Thymus (tissue), 11 donors: ENCODE measurements at regions not wholly inside any gene's neighbourhood (a gene's known extent, or its start where the extent isn't known, plus 50 kb on each side); places are given as distances from the start of the nearest gene placed in this dataset.

Experiments
- DNase-seq, 9 donors: peaks; one replicate each; pipeline ENCODE4 v3.0.0-alpha.2; 2013; ENCODE audit warnings: low spot score in 9 of 9, low read depth in 6 of 9, missing footprints in 1 of 9
- H3K27ac ChIP-seq, 2 donors: one replicate each; pipeline ENCODE4 v1.5.1; 2013; ENCODE audit warnings: control low read depth in 1 of 2, low read depth in 1 of 2, low read length in 1 of 2, mild to moderate bottlenecking in 1 of 2, moderate library complexity in 1 of 2
- H3K27me3 ChIP-seq, 2 donors: one replicate each; pipeline ENCODE4 v1.5.1; 2013; ENCODE audit warnings: low read length in 1 of 2; ENCODE audit not compliant: control insufficient read depth in 2 of 2, insufficient read depth in 1 of 2
- H3K36me3 ChIP-seq, 2 donors: one replicate each; pipeline ENCODE4 v1.5.1; 2013; ENCODE audit warnings: low read length in 1 of 2, mild to moderate bottlenecking in 1 of 2, moderate library complexity in 1 of 2; ENCODE audit not compliant: control insufficient read depth in 2 of 2, insufficient read depth in 2 of 2
- H3K4me1 ChIP-seq, 2 donors: one replicate each; pipeline ENCODE4 v1.5.1; 2013; ENCODE audit warnings: low read length in 2 of 2; ENCODE audit not compliant: control insufficient read depth in 2 of 2, insufficient read depth in 2 of 2
- H3K4me3 ChIP-seq, 2 donors: one replicate each; pipeline ENCODE4 v1.5.1; 2013; ENCODE audit warnings: low read length in 2 of 2, control low read depth in 1 of 2, mild to moderate bottlenecking in 1 of 2
- H3K9me3 ChIP-seq, 2 donors: one replicate each; pipeline ENCODE4 v1.5.1; 2013; ENCODE audit warnings: low read length in 1 of 2, mild to moderate bottlenecking in 1 of 2; ENCODE audit not compliant: control insufficient read depth in 2 of 2, insufficient read depth in 1 of 2
- WGBS: extraction: QIAGEN DNeasy Blood & Tissue Kit; methylation state at CpG from one replicate; pipeline ENCODE4 v1.1.7; 2013; 5-methylcytosine and 5-hydroxymethylcytosine counted together
- donor health status: healthy.

GRCh38 chr2:146457221-146457620 lies 1387.6 kb upstream of the ACVR2A start:
- Histone ChIP-seq H3K9me3 (peaks cover 0 to 8% of the 10 kb centered on the region in 2 donors), H3K36me3 (no peaks in the 10 kb centered on the region), H3K27ac (no peak overlapping the region), H3K4me1 (no peaks in the 10 kb centered on the region), H3K4me3 (no peak overlapping the region), H3K27me3 (no peaks in the 10 kb centered on the region)
- DNase-seq = no peak
- WGBS = 94% methylated on average over 4 of the region's 4 CpGs

- DNase-seq = no peak
- H3K27ac ChIP-seq = no peak overlapping the region
- 100% methylated on average over 1 of the region's 1 CpG for WGBS
- H3K9me3 ChIP-seq = peaks cover 0 to 8% of the 10 kb centered on the region in 2 donors
- H3K4me3 ChIP-seq = no peak overlapping the region
- no peaks in the 10 kb centered on the region for H3K36me3 ChIP-seq
- no peaks in the 10 kb centered on the region for H3K27me3 ChIP-seq
- no peaks in the 10 kb centered on the region for H3K4me1 ChIP-seq
Measured at GRCh38 chr2:146455325-146455724, 1389.5 kb upstream of the ACVR2A start.

- no peaks in the 10 kb centered on the region for H3K36me3 ChIP-seq
- H3K4me3 ChIP-seq = no peak overlapping the region
- no peaks in the 10 kb centered on the region for H3K27me3 ChIP-seq
- DNase-seq = no peak
- H3K27ac ChIP-seq = no peak overlapping the region
- 96% methylated on average over 1 of the region's 1 CpG for WGBS
- H3K4me1 ChIP-seq = no peaks in the 10 kb centered on the region
- no peaks in the 10 kb centered on the region for H3K9me3 ChIP-seq
Measured at GRCh38 chr2:146451972-146452371, 1392.9 kb upstream of the ACVR2A start.

- WGBS = 87% methylated on average over 2 of the region's 2 CpGs
- Histone ChIP-seq H3K9me3 (no peaks in the 10 kb centered on the region), H3K27me3 (no peaks in the 10 kb centered on the region), H3K27ac (no peak overlapping the region), H3K4me3 (no peak overlapping the region), H3K36me3 (no peaks in the 10 kb centered on the region), H3K4me1 (no peaks in the 10 kb centered on the region)
- DNase-seq = no peak
Measured at GRCh38 chr2:146450131-146450530, 1394.7 kb upstream of the ACVR2A start.

- no peaks in the 10 kb centered on the region for H3K4me1 ChIP-seq
- H3K9me3 ChIP-seq = no peaks in the 10 kb centered on the region
- no peak overlapping the region for H3K27ac ChIP-seq
- H3K27me3 ChIP-seq = no peaks in the 10 kb centered on the region
- no peak for DNase-seq
- H3K36me3 ChIP-seq = no peaks in the 10 kb centered on the region
- no peak overlapping the region for H3K4me3 ChIP-seq
Measured at GRCh38 chr2:146444987-146445386, 1399.8 kb upstream of the ACVR2A start.

- H3K4me3 ChIP-seq = no peak overlapping the region
- H3K36me3 ChIP-seq = no peaks in the 10 kb centered on the region
- no peaks in the 10 kb centered on the region for H3K9me3 ChIP-seq
- no peaks in the 10 kb centered on the region for H3K4me1 ChIP-seq
- no peak overlapping the region for H3K27ac ChIP-seq
- H3K27me3 ChIP-seq = no peaks in the 10 kb centered on the region
- DNase-seq = no peak
Measured at GRCh38 chr2:146444085-146444484, 1400.7 kb upstream of the ACVR2A start.

GRCh38 chr2:146438246-146438645 lies 1406.6 kb upstream of the ACVR2A start:
- DNase-seq = no peak
- Histone ChIP-seq H3K36me3 (no peaks in the 10 kb centered on the region), H3K4me1 (no peaks in the 10 kb centered on the region), H3K9me3 (no peaks in the 10 kb centered on the region), H3K4me3 (no peak overlapping the region), H3K27ac (no peak overlapping the region), H3K27me3 (no peaks in the 10 kb centered on the region)

GRCh38 chr2:146437712-146438111 lies 1407.1 kb upstream of the ACVR2A start:
- H3K27ac ChIP-seq = no peak overlapping the region
- H3K9me3 ChIP-seq = no peaks in the 10 kb centered on the region
- H3K4me1 ChIP-seq = no peaks in the 10 kb centered on the region
- no peak overlapping the region for H3K4me3 ChIP-seq
- 76% methylated on average over 2 of the region's 2 CpGs for WGBS
- no peaks in the 10 kb centered on the region for H3K27me3 ChIP-seq
- DNase-seq = no peak
- no peaks in the 10 kb centered on the region for H3K36me3 ChIP-seq

GRCh38 chr2:146433116-146433875 lies 1411.5 kb upstream of the ACVR2A start:
- no peak for DNase-seq
- no peaks in the 10 kb centered on the region for H3K9me3 ChIP-seq
- H3K36me3 ChIP-seq = no peaks in the 10 kb centered on the region
- no peak overlapping the region for H3K4me3 ChIP-seq
- H3K27ac ChIP-seq = no peak overlapping the region
- no peaks in the 10 kb centered on the region for H3K4me1 ChIP-seq
- no peaks in the 10 kb centered on the region for H3K27me3 ChIP-seq
- WGBS = 96% methylated on average over 8 of the region's 8 CpGs

GRCh38 chr2:146429366-146429765 lies 1415.5 kb upstream of the ACVR2A start:
- Histone ChIP-seq H3K27me3 (no peaks in the 10 kb centered on the region), H3K4me3 (no peak overlapping the region), H3K9me3 (no peaks in the 10 kb centered on the region), H3K27ac (no peak overlapping the region), H3K36me3 (no peaks in the 10 kb centered on the region), H3K4me1 (no peaks in the 10 kb centered on the region)
- no peak for DNase-seq
